ENCODE measurements at regions not wholly inside any gene's neighbourhood (a gene's known extent, or its start where the extent isn't known, plus 50 kb on each side); places are given as distances from the start of the nearest gene placed in this dataset.
A peak's percentile ranks its signal among the peaks of the same experiment; 100 is the strongest.
"Not testable (repeated sequence)": the region's sequence is repeated elsewhere in the genome, so short reads cannot be mapped to it uniquely, and the experiment has no call there.

- DNase-seq = no peak
These were observed 355.5 kb downstream of the LRRIQ3 start for GRCh38 chr1:73842436-73842835.

GRCh38 chr1:73839922-73840321, 358.1 kb downstream of the LRRIQ3 start:
- peak; percentile 4 for DNase-seq

GRCh38 chr1:73832276-73833181, 365.4 kb downstream of the LRRIQ3 start:
- DNase-seq = peak; percentile 63

- not testable (repeated sequence) for DNase-seq
These were observed 370.7 kb downstream of the LRRIQ3 start for GRCh38 chr1:73827283-73827682.

- DNase-seq = no peak
These were observed 373.9 kb downstream of the LRRIQ3 start for GRCh38 chr1:73824065-73824464.

- DNase-seq = no peak
These were observed 376.5 kb downstream of the LRRIQ3 start for GRCh38 chr1:73821520-73821919.

GRCh38 chr1:73820843-73821242, 377.1 kb downstream of the LRRIQ3 start:
- DNase-seq = no peak

- DNase-seq = peak; percentile 22
These were observed 384.3 kb downstream of the LRRIQ3 start for GRCh38 chr1:73813716-73814115.

GRCh38 chr1:73813236-73813635, 384.7 kb downstream of the LRRIQ3 start:
- DNase-seq = no peak

GRCh38 chr1:73811798-73812197, 386.2 kb downstream of the LRRIQ3 start:
- no peak for DNase-seq

- DNase-seq = no peak
These were observed 393.0 kb downstream of the LRRIQ3 start for GRCh38 chr1:73804935-73805334.

- no peak for DNase-seq
These were observed 394.6 kb downstream of the LRRIQ3 start for GRCh38 chr1:73803380-73803779.

GRCh38 chr1:73801912-73802429, 396.0 kb downstream of the LRRIQ3 start:
- DNase-seq = peak; percentile 55

- peak; percentile 82 for DNase-seq
These were observed 397.6 kb downstream of the LRRIQ3 start for GRCh38 chr1:73800376-73800775.

GRCh38 chr1:73789965-73790364, 408.0 kb downstream of the LRRIQ3 start:
- DNase-seq = no peak

GRCh38 chr1:73784026-73784425, 413.9 kb downstream of the LRRIQ3 start:
- no peak for DNase-seq

GRCh38 chr1:73783352-73783751, 414.6 kb downstream of the LRRIQ3 start:
- peak; percentile 33 for DNase-seq

GRCh38 chr1:73782901-73783300, 415.1 kb downstream of the LRRIQ3 start:
- peak; percentile 48 for DNase-seq

GRCh38 chr1:73781251-73781650, 416.7 kb downstream of the LRRIQ3 start:
- peak; percentile 64 for DNase-seq

GRCh38 chr1:73778471-73778870, 419.5 kb downstream of the LRRIQ3 start:
- DNase-seq = no peak

- no peak for DNase-seq
These were observed 422.1 kb downstream of the LRRIQ3 start for GRCh38 chr1:73775896-73776295.

GRCh38 chr1:73772941-73773340, 425.0 kb downstream of the LRRIQ3 start:
- DNase-seq = no peak

- DNase-seq = no peak
These were observed 426.6 kb downstream of the LRRIQ3 start for GRCh38 chr1:73771396-73771795.

- no peak for DNase-seq
These were observed 427.7 kb downstream of the LRRIQ3 start for GRCh38 chr1:73770109-73770905.
